Left ventricle myocardium inferior (tissue), 1 donor: ENCODE measurements at regions not wholly inside any gene's neighbourhood (a gene's known extent, or its start where the extent isn't known, plus 50 kb on each side); places are given as distances from the start of the nearest gene placed in this dataset.
"Not testable (repeated sequence)": the region's sequence is repeated elsewhere in the genome, so short reads cannot be mapped to it uniquely, and the experiment has no call there.

Experiments used
- DNase-seq: peaks from one replicate; pipeline ENCODE4 v3.0.0-alpha.2; 2020
- H3K27ac ChIP-seq: fragments of 200-600 bp; replicated peaks from 2 replicates; pipeline ENCODE4 v1.8.0; 2021
- H3K27me3 ChIP-seq: fragments of 200-600 bp; 2 replicates; pipeline ENCODE4 v1.8.0; 2021; ENCODE audit warnings: low read depth
- H3K36me3 ChIP-seq: fragments of 200-600 bp; 2 replicates; pipeline ENCODE4 v1.8.0; 2021
- H3K4me1 ChIP-seq: fragments of 200-600 bp; 2 replicates; pipeline ENCODE4 v1.8.0; 2021
- H3K4me3 ChIP-seq: fragments of 200-600 bp; 2 replicates; pipeline ENCODE4 v1.8.0; 2021; ENCODE audit warnings: mild to moderate bottlenecking, moderate library complexity
- H3K9me3 ChIP-seq: fragments of 200-600 bp; replicated peaks from 2 replicates; pipeline ENCODE4 v1.8.0; 2021
- CTCF ChIP-seq: fragments of 200-600 bp; IDR thresholded peaks from 2 replicates; pipeline ENCODE4 v1.8.0; 2021; ENCODE audit warnings: antibody characterized with exemption, mild to moderate bottlenecking, borderline replicate concordance
- intact Hi-C: fragments of 100-400 bp; cut with micrococcal nuclease; formaldehyde crosslinking; loops from one replicate; pipeline ENCODE4 v1.11.0; 2022
- donor health status: DM: no; HTN: yes; CAD: no; lungs with severe emphysema.

GRCh38 chr5:54793468-54794134 is 191.8 kb downstream of the ESM1 start:
- no peak for TF ChIP-seq CTCF
- no peaks in the 10 kb centered on the region for H3K9me3 ChIP-seq
- intact Hi-C loops: no loop called here
- peaks cover 11% of the 10 kb centered on the region for H3K4me1 ChIP-seq
- no peaks in the 10 kb centered on the region for H3K27me3 ChIP-seq
- no peak overlapping the region for H3K4me3 ChIP-seq
- no peak overlapping the region for H3K27ac ChIP-seq
- H3K36me3 ChIP-seq: no peaks in the 10 kb centered on the region
- no peak for DNase-seq

- Histone ChIP-seq H3K27ac (no peak overlapping the region), H3K4me1 (peaks cover 11% of the 10 kb centered on the region), H3K9me3 (no peaks in the 10 kb centered on the region), H3K36me3 (no peaks in the 10 kb centered on the region), H3K27me3 (no peaks in the 10 kb centered on the region), H3K4me3 (no peak overlapping the region)
- intact Hi-C loops: no loop called here
- no peak for DNase-seq
- TF ChIP-seq CTCF: no peak
Observed at GRCh38 chr5:54792611-54793404, 192.6 kb downstream of the ESM1 start.

GRCh38 chr5:54787910-54788309 is 197.5 kb downstream of the ESM1 start:
- intact Hi-C loops, H3K36me3 ChIP-seq: not testable (repeated sequence)
- H3K9me3 ChIP-seq: peaks cover 13% of the 10 kb centered on the region

GRCh38 chr5:54785729-54786591 is 199.4 kb downstream of the ESM1 start:
- H3K27me3 ChIP-seq: no peaks in the 10 kb centered on the region
- H3K36me3 ChIP-seq: no peaks in the 10 kb centered on the region
- H3K4me3 ChIP-seq: no peak overlapping the region
- TF ChIP-seq CTCF: peak; percentile 39
- intact Hi-C loops: no loop called here
- peak; percentile 60 for DNase-seq
- H3K27ac ChIP-seq: peak overlapping the region; percentile 71
- peaks cover 17% of the 10 kb centered on the region for H3K4me1 ChIP-seq
- peaks cover 13% of the 10 kb centered on the region for H3K9me3 ChIP-seq

More at GRCh38 chr5:54787910-54788309, 197.5 kb downstream of the ESM1 start:
- peaks cover 22% of the 10 kb centered on the region for H3K4me1 ChIP-seq
- H3K4me3 ChIP-seq, H3K27me3 ChIP-seq, DNase-seq, H3K27ac ChIP-seq: not testable (repeated sequence)

GRCh38 chr5:54778783-54779182 is 206.6 kb downstream of the ESM1 start:
- intact Hi-C loops: no loop called here
- no peaks in the 10 kb centered on the region for H3K4me1 ChIP-seq
- no peak for TF ChIP-seq CTCF
- no peak overlapping the region for H3K27ac ChIP-seq
- peaks cover 7% of the 10 kb centered on the region for H3K9me3 ChIP-seq
- no peaks in the 10 kb centered on the region for H3K36me3 ChIP-seq
- DNase-seq: no peak
- no peak overlapping the region for H3K4me3 ChIP-seq
- no peaks in the 10 kb centered on the region for H3K27me3 ChIP-seq
